ENCODE measurements at regions not wholly inside any gene's neighbourhood (a gene's known extent, or its start where the extent isn't known, plus 50 kb on each side); places are given as distances from the start of the nearest gene placed in this dataset.

DNA sequence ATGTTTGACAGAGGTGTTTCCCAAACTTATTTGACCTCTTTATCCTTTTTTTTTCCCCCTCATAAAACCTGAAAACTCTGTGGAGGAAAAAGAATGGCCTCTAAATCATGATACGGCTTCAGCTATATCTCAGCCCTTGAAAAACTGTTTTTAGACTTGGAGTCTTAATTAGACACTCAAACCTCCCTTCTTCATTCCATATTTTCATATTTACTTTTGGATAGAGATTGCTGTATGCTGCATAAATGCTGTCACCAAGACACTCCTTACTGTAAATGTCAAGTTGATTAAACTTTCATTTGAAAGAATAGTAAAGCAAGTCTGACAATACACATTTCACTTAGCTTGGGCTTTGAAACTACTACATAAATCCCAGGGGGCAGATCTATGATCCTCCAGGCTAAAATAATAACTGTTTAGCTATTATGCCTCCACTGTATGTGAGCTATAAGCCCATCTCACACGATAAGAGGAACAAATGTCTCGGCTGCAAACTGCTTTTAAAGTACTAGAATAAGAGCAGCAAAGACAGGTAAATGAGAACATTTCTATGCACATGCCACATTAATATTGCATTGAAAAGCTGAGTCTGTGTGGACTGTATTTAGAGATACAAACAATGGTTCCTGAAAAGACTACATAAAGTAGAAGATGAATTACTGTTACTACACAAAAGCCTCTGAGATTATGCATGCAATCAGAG is 141.3 kb upstream of the HMGN3 start:
- TF ChIP-seq RAD21 (CRISPR knock-in tag; conservative IDR thresholded peaks at IDR 0.05 in 1 of 2, IDR thresholded peaks at IDR 0.05 in 1 of 2) (no peak), EP300 (IDR thresholded peaks at IDR 0.05; ENCODE audit: low read length) (no peak), TAF7 (tag; IDR thresholded peaks at IDR 0.05) (no peak), IRF2 (CRISPR knock-in tag; IDR thresholded peaks at IDR 0.05) (no peak)
- TF ChIP-seq, protein P1, sequence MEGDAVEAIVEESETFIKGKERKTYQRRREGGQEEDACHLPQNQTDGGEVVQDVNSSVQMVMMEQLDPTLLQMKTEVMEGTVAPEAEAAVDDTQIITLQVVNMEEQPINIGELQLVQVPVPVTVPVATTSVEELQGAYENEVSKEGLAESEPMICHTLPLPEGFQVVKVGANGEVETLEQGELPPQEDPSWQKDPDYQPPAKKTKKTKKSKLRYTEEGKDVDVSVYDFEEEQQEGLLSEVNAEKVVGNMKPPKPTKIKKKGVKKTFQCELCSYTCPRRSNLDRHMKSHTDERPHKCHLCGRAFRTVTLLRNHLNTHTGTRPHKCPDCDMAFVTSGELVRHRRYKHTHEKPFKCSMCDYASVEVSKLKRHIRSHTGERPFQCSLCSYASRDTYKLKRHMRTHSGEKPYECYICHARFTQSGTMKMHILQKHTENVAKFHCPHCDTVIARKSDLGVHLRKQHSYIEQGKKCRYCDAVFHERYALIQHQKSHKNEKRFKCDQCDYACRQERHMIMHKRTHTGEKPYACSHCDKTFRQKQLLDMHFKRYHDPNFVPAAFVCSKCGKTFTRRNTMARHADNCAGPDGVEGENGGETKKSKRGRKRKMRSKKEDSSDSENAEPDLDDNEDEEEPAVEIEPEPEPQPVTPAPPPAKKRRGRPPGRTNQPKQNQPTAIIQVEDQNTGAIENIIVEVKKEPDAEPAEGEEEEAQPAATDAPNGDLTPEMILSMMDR (IDR thresholded peaks at IDR 0.05 in 2 of 3, conservative IDR thresholded peaks at IDR 0.05 in 1 of 3; ENCODE audit: insufficient read depth in 2 of 3, low read depth in 1 of 3, low read length in 3 of 3), result no peak
- TF ChIP-seq, protein P2, sequence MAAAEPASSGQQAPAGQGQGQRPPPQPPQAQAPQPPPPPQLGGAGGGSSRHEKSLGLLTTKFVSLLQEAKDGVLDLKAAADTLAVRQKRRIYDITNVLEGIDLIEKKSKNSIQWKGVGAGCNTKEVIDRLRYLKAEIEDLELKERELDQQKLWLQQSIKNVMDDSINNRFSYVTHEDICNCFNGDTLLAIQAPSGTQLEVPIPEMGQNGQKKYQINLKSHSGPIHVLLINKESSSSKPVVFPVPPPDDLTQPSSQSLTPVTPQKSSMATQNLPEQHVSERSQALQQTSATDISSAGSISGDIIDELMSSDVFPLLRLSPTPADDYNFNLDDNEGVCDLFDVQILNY (CRISPR knock-in tag; IDR thresholded peaks at IDR 0.05), result no peak
- TF ChIP-seq, protein P3, sequence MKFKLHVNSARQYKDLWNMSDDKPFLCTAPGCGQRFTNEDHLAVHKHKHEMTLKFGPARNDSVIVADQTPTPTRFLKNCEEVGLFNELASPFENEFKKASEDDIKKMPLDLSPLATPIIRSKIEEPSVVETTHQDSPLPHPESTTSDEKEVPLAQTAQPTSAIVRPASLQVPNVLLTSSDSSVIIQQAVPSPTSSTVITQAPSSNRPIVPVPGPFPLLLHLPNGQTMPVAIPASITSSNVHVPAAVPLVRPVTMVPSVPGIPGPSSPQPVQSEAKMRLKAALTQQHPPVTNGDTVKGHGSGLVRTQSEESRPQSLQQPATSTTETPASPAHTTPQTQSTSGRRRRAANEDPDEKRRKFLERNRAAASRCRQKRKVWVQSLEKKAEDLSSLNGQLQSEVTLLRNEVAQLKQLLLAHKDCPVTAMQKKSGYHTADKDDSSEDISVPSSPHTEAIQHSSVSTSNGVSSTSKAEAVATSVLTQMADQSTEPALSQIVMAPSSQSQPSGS (CRISPR knock-in tag; IDR thresholded peaks at IDR 0.05), result no peak
- TF ChIP-seq, protein P4, sequence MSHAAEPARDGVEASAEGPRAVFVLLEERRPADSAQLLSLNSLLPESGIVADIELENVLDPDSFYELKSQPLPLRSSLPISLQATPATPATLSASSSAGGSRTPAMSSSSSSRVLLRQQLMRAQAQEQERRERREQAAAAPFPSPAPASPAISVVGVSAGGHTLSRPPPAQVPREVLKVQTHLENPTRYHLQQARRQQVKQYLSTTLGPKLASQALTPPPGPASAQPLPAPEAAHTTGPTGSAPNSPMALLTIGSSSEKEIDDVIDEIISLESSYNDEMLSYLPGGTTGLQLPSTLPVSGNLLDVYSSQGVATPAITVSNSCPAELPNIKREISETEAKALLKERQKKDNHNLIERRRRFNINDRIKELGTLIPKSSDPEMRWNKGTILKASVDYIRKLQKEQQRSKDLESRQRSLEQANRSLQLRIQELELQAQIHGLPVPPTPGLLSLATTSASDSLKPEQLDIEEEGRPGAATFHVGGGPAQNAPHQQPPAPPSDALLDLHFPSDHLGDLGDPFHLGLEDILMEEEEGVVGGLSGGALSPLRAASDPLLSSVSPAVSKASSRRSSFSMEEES (CRISPR knock-in tag; IDR thresholded peaks at IDR 0.05), result no peak

Measured in K562 (cell line).